ENCODE measurements at regions not wholly inside any gene's neighbourhood (a gene's known extent, or its start where the extent isn't known, plus 50 kb on each side); places are given as distances from the start of the nearest gene placed in this dataset.

DNA sequence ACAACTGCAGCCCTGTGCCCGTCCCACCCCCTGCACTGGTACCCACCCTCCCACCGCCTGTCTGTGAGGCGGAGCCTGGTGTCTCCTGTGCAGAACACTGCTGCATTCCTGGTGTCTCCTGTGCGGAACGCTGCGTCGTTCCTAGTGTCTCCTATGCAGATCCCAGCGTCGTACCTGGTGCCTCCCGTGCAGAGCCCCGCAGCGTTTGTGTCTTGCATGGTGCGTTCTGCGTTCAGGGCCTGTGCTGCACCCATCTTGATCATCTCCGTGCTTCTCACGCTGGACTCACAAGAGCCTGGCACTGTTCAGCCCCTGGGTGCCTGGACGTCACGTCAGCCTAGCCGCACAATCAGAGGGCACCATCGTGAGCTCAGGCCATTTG is 248.6 kb upstream of the SALL3 start:
- no peak overlapping the region for H3K4me3 ChIP-seq (ENCODE audit: low read depth, low read length)
- no peaks in the 10 kb centered on the region for H3K4me1 ChIP-seq (ENCODE audit: control insufficient read depth, insufficient read depth, low read length, poor library complexity, severe bottlenecking)
- no peak overlapping the region for H3K27ac ChIP-seq (ENCODE audit: insufficient read depth, low read length, poor library complexity, severe bottlenecking)
- H3K36me3 ChIP-seq (ENCODE audit: control insufficient read depth, insufficient read depth, low read length): no peaks in the 10 kb centered on the region
- H3K9me3 Mint-ChIP-seq: peaks cover 0 to 2% (median 0%) of the 10 kb centered on the region in 7 donors
- no peaks in the 10 kb centered on the region for H3K36me3 Mint-ChIP-seq
- DNase-seq (no peak), ATAC-seq (ENCODE audit: low read depth in 2 of 2) (no peak)
- no peaks in the 10 kb centered on the region for H3K27me3 Mint-ChIP-seq
- H3K27ac Mint-ChIP-seq: no peak overlapping the region
- no peak overlapping the region for H3K4me3 Mint-ChIP-seq
- H3K9me3 ChIP-seq (ENCODE audit: control insufficient read depth in 2 of 2, low read length in 2 of 2): no peaks in the 10 kb centered on the region
- no peaks in the 10 kb centered on the region for H3K4me1 Mint-ChIP-seq
- H3K27me3 ChIP-seq (ENCODE audit: control insufficient read depth, insufficient read depth, low read length): no peaks in the 10 kb centered on the region

DNA sequence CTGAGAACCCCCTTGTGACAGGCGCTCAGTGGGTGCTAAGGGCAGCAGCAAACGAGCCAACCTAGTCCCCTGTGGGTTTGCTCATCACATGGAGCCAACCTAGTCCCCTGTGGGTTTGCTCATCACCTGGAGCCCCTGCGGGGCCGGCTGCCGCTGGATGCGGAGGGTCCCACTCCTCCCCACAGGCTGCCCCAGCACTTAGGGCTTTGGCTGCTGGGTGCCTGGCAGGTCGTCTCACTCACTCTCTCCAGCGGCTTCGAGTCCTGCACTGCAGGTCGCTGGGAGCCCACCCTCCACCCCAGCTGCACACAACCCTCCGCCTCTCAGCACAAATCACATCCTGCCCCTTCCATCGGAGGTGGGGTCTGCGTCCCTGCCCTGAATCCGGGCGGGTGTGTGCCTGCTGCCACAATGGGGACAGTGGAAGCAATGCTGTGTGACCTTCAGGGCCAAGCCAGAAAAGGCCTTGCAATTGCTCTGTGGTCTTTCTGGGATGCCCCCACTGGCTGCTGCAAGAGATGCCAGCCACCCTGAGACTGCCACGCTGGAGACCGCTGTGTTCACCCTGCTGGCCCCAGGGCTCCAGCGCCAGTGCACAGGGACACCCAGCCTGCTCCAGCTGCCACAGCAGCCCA is 248.1 kb upstream of the SALL3 start:
- Histone ChIP-seq H3K27me3 (ENCODE audit: control insufficient read depth, insufficient read depth, low read length) (no peaks in the 10 kb centered on the region), H3K4me3 (ENCODE audit: low read depth, low read length) (no peak overlapping the region), H3K36me3 (ENCODE audit: control insufficient read depth, insufficient read depth, low read length) (no peaks in the 10 kb centered on the region), H3K9me3 (ENCODE audit: control insufficient read depth in 2 of 2, low read length in 2 of 2) (no peaks in the 10 kb centered on the region), H3K4me1 (ENCODE audit: control insufficient read depth, insufficient read depth, low read length, poor library complexity, severe bottlenecking) (no peaks in the 10 kb centered on the region), H3K27ac (ENCODE audit: insufficient read depth, low read length, poor library complexity, severe bottlenecking) (no peak overlapping the region)
- ATAC-seq (ENCODE audit: low read depth in 2 of 2) (no peak), DNase-seq (no peak)
- Mint-ChIP-seq H3K27ac (no peak overlapping the region), H3K36me3 (no peaks in the 10 kb centered on the region), H3K27me3 (no peaks in the 10 kb centered on the region), H3K9me3 (peaks cover 0 to 2% (median 0%) of the 10 kb centered on the region in 7 donors), H3K4me3 (no peak overlapping the region), H3K4me1 (no peaks in the 10 kb centered on the region)

DNA sequence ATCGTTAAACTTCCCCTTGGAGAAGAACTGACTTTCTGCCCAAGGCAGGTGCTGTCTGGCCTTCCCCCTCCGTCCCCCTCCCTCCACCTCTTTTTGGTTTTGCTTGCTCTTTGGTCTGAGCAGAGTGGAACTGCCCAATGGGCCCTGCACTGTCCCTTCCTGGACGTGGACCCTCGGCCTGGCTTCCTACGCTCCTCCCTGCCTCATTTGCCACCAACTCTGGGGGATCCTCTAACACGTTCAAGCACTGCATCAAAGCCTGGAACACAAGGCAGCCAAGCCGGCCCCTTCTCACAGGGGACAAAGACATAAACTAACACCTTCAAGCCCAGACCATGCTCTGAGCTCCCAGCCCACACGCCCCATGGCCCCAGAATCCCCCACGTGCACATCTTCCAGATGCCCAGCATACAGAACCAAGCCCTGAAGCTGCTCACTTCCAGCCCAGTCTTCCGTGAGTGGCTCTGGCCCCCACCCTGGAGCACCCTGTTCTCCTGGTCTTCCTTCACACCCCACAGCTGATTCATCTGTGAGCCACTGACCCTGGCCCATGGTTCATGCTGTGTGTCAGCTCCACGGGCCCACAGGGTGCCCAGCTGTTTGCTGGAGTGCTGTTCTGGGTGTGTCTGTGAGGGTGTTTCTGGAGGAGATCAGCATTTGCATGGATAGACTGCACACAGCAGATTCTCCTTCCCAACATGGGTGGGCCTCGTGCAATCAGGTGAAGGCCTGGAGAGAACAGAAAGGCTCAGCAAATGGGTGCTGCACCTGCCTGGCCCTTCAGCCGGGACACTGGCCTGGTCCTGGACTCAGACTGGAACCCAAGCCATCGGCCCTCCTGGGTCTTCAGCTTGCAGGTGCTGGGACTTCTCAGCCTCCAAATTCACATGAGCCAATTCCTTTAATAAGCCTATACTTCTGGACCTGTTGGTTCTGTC is 247.1 kb upstream of the SALL3 start:
- no peaks in the 10 kb centered on the region for H3K4me1 Mint-ChIP-seq
- Histone ChIP-seq H3K9me3 (ENCODE audit: control insufficient read depth in 2 of 2, low read length in 2 of 2) (no peaks in the 10 kb centered on the region), H3K4me1 (ENCODE audit: control insufficient read depth, insufficient read depth, low read length, poor library complexity, severe bottlenecking) (no peaks in the 10 kb centered on the region), H3K4me3 (ENCODE audit: low read depth, low read length) (no peak overlapping the region), H3K27ac (ENCODE audit: insufficient read depth, low read length, poor library complexity, severe bottlenecking) (no peak overlapping the region), H3K36me3 (ENCODE audit: control insufficient read depth, insufficient read depth, low read length) (no peaks in the 10 kb centered on the region), H3K27me3 (ENCODE audit: control insufficient read depth, insufficient read depth, low read length) (no peaks in the 10 kb centered on the region)
- DNase-seq: no peak
- H3K4me3 Mint-ChIP-seq: no peak overlapping the region
- peaks cover 0 to 2% (median 0%) of the 10 kb centered on the region in 7 donors for H3K9me3 Mint-ChIP-seq
- no peak for ATAC-seq (ENCODE audit: low read depth in 2 of 2)
- H3K36me3 Mint-ChIP-seq: no peaks in the 10 kb centered on the region
- H3K27me3 Mint-ChIP-seq: no peaks in the 10 kb centered on the region
- no peak overlapping the region for H3K27ac Mint-ChIP-seq

- no peaks in the 10 kb centered on the region for H3K4me1 Mint-ChIP-seq
- H3K9me3 Mint-ChIP-seq: peaks cover 0 to 2% (median 0%) of the 10 kb centered on the region in 7 donors
- Histone ChIP-seq H3K4me1 (ENCODE audit: control insufficient read depth, insufficient read depth, low read length, poor library complexity, severe bottlenecking) (no peaks in the 10 kb centered on the region), H3K27ac (ENCODE audit: insufficient read depth, low read length, poor library complexity, severe bottlenecking) (no peak overlapping the region), H3K9me3 (ENCODE audit: control insufficient read depth in 2 of 2, low read length in 2 of 2) (no peaks in the 10 kb centered on the region), H3K27me3 (ENCODE audit: control insufficient read depth, insufficient read depth, low read length) (no peaks in the 10 kb centered on the region), H3K4me3 (ENCODE audit: low read depth, low read length) (no peak overlapping the region), H3K36me3 (ENCODE audit: control insufficient read depth, insufficient read depth, low read length) (no peaks in the 10 kb centered on the region)
- no peak overlapping the region for H3K27ac Mint-ChIP-seq
- DNase-seq (no peak), ATAC-seq (ENCODE audit: low read depth in 2 of 2) (no peak)
- H3K4me3 Mint-ChIP-seq: no peak overlapping the region
- H3K36me3 Mint-ChIP-seq: no peaks in the 10 kb centered on the region
- no peaks in the 10 kb centered on the region for H3K27me3 Mint-ChIP-seq
These were observed 245.6 kb upstream of the SALL3 start for GRCh38 chr18:78733762-78734613.

- Histone ChIP-seq H3K27me3 (ENCODE audit: control insufficient read depth, insufficient read depth, low read length) (no peaks in the 10 kb centered on the region), H3K4me1 (ENCODE audit: control insufficient read depth, insufficient read depth, low read length, poor library complexity, severe bottlenecking) (no peaks in the 10 kb centered on the region), H3K4me3 (ENCODE audit: low read depth, low read length) (no peak overlapping the region), H3K9me3 (ENCODE audit: control insufficient read depth in 2 of 2, low read length in 2 of 2) (no peaks in the 10 kb centered on the region), H3K27ac (ENCODE audit: insufficient read depth, low read length, poor library complexity, severe bottlenecking) (no peak overlapping the region), H3K36me3 (ENCODE audit: control insufficient read depth, insufficient read depth, low read length) (no peaks in the 10 kb centered on the region)
- peaks cover 0 to 2% (median 0%) of the 10 kb centered on the region in 7 donors for H3K9me3 Mint-ChIP-seq
- ATAC-seq (ENCODE audit: low read depth in 2 of 2) (no peak), DNase-seq (no peak)
- no peak overlapping the region for H3K4me3 Mint-ChIP-seq
- H3K4me1 Mint-ChIP-seq: no peaks in the 10 kb centered on the region
- H3K27ac Mint-ChIP-seq: no peak overlapping the region
- no peaks in the 10 kb centered on the region for H3K36me3 Mint-ChIP-seq
- peaks cover 4% of the 10 kb centered on the region for H3K27me3 Mint-ChIP-seq
These were observed 245.0 kb upstream of the SALL3 start for GRCh38 chr18:78734614-78734945.

- H3K27me3 ChIP-seq (ENCODE audit: control insufficient read depth, insufficient read depth, low read length): no peaks in the 10 kb centered on the region
- no peak for ATAC-seq (ENCODE audit: low read depth in 2 of 2)
- no peaks in the 10 kb centered on the region for H3K4me1 ChIP-seq (ENCODE audit: control insufficient read depth, insufficient read depth, low read length, poor library complexity, severe bottlenecking)
- H3K27ac ChIP-seq (ENCODE audit: insufficient read depth, low read length, poor library complexity, severe bottlenecking): no peak overlapping the region
- H3K4me3 ChIP-seq (ENCODE audit: low read depth, low read length): no peak overlapping the region
- H3K4me1 Mint-ChIP-seq: no peaks in the 10 kb centered on the region
- DNase-seq: no peak
- peaks cover 0 to 2% (median 0%) of the 10 kb centered on the region in 7 donors for H3K9me3 Mint-ChIP-seq
- no peaks in the 10 kb centered on the region for H3K36me3 ChIP-seq (ENCODE audit: control insufficient read depth, insufficient read depth, low read length)
- H3K4me3 Mint-ChIP-seq: no peak overlapping the region
- H3K9me3 ChIP-seq (ENCODE audit: control insufficient read depth in 2 of 2, low read length in 2 of 2): no peaks in the 10 kb centered on the region
- peaks cover 4% of the 10 kb centered on the region for H3K27me3 Mint-ChIP-seq
- no peaks in the 10 kb centered on the region for H3K36me3 Mint-ChIP-seq
- no peak overlapping the region for H3K27ac Mint-ChIP-seq
These were observed 244.2 kb upstream of the SALL3 start for GRCh38 chr18:78735131-78736014.

DNA sequence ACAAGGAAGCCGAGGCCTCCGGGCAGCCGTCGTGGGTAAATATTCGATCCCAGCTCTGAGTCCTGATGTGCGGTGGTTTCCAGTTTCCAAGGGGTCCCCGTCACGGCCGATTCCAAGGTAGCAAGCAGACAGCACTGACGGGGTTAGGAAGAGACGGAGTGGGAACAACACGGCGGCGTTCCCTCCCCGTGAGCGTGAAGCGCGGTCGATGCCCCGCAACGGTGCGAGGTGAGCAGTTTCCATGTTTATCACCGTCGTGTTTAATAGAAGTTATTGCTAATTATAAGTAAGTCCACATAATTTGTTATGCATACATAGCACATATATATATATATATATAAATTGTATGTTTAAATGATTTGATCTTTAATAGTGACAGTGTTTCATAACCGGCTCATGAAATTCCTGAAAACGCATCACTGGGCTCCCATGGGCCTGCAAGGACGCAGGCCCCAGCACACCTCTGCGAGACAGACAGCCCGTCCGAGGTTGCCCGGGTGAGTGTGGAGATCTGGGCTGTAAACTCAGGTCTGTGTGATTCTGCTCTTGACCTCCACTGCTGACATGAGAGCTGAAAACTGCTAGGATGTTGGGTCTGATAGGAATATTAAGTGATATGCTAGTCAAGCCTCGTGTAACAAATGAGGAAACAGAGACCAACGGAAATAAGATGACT is 243.5 kb upstream of the SALL3 start:
- no peaks in the 10 kb centered on the region for H3K4me1 ChIP-seq (ENCODE audit: control insufficient read depth, insufficient read depth, low read length, poor library complexity, severe bottlenecking)
- Mint-ChIP-seq H3K9me3 (peaks cover 0 to 3% (median 0%) of the 10 kb centered on the region in 7 donors), H3K4me1 (no peaks in the 10 kb centered on the region), H3K27me3 (peaks cover 4% of the 10 kb centered on the region), H3K36me3 (no peaks in the 10 kb centered on the region), H3K4me3 (no peak overlapping the region), H3K27ac (no peak overlapping the region)
- no peak for DNase-seq
- no peak overlapping the region for H3K27ac ChIP-seq (ENCODE audit: insufficient read depth, low read length, poor library complexity, severe bottlenecking)
- H3K36me3 ChIP-seq (ENCODE audit: control insufficient read depth, insufficient read depth, low read length): no peaks in the 10 kb centered on the region
- H3K27me3 ChIP-seq (ENCODE audit: control insufficient read depth, insufficient read depth, low read length): no peaks in the 10 kb centered on the region
- no peak for ATAC-seq (ENCODE audit: low read depth in 2 of 2)
- H3K4me3 ChIP-seq (ENCODE audit: low read depth, low read length): no peak overlapping the region
- no peaks in the 10 kb centered on the region for H3K9me3 ChIP-seq (ENCODE audit: control insufficient read depth in 2 of 2, low read length in 2 of 2)
